ENCODE measurements at regions not wholly inside any gene's neighbourhood (a gene's known extent, or its start where the extent isn't known, plus 50 kb on each side); places are given as distances from the start of the nearest gene placed in this dataset.

GRCh38 chr2:204472375-204472774, 72.9 kb upstream of the PARD3B start:
- no peak for TF ChIP-seq CTCF (IDR thresholded peaks at IDR 0.05)
- TF ChIP-seq POLR2A (IDR thresholded peaks at IDR 0.05), result no peak

Data from stomach (tissue), 4 donors.